ENCODE measurements at regions not wholly inside any gene's neighbourhood (a gene's known extent, or its start where the extent isn't known, plus 50 kb on each side); places are given as distances from the start of the nearest gene placed in this dataset.

DNA sequence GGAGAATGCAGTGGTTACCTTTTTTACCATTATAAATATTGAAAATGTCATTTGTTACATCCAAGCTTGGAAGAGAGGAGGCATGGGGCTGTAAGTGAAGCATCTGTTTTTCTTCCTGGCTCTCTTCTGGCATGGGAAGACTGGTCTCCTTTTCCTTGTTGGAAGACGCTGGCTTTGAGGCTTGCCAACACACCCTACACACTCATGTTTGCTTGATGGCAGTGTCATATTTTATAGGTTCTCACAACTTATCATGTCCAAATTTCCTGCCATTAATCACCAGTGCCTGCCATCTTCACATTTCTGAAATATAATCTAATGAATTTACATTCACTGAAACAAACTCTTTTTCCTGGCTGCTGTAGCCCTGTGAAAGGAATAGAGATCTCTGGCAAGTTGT, 252.9 kb downstream of the MAN2A1 start:
- TF ChIP-seq POLR2A (IDR thresholded peaks at IDR 0.05; ENCODE audit: low read depth, low read length) (no peak), CTCF (IDR thresholded peaks at IDR 0.05; ENCODE audit: extremely low read depth in 1 of 2, insufficient read depth in 1 of 2, low read depth in 1 of 2, low read length in 2 of 2) (no peak), EZH2 (IDR thresholded peaks at IDR 0.05; ENCODE audit: borderline replicate concordance, low read depth, low read length, severe bottlenecking) (no peak)

Measured in endothelial cell of umbilical vein (primary cell).